ENCODE measurements at regions not wholly inside any gene's neighbourhood (a gene's known extent, or its start where the extent isn't known, plus 50 kb on each side); places are given as distances from the start of the nearest gene placed in this dataset.
"Not testable (repeated sequence)": the region's sequence is repeated elsewhere in the genome, so short reads cannot be mapped to it uniquely, and the experiment has no call there.

- Histone ChIP-seq H3K36me3 (no peaks in the 10 kb centered on the region), H3K9me3 (no peaks in the 10 kb centered on the region), H3K4me3 (no peak overlapping the region), H3K27ac (no peak overlapping the region), H3K27me3 (no peaks in the 10 kb centered on the region), H3K4me1 (no peaks in the 10 kb centered on the region)
- intact Hi-C loops (cut with DNase I), result no loop called here
- peak in 1 of 2 donors; percentile 81 for DNase-seq (ENCODE audit: extremely low spot score in 2 of 2)
- TF ChIP-seq CTCF (IDR thresholded peaks at IDR 0.05) (no peak), POLR2AphosphoS5 (IDR thresholded peaks at IDR 0.05; ENCODE audit: insufficient read depth in 1 of 2, low read depth in 1 of 2) (no peak)
Measured at GRCh38 chr10:123275136-123275564, 120.9 kb downstream of the BUB3 start.

- H3K27ac ChIP-seq, result no peak overlapping the region
- intact Hi-C loops (cut with DNase I), result no loop called here
- no peak for DNase-seq (ENCODE audit: extremely low spot score in 2 of 2)
- no peak for TF ChIP-seq CTCF (IDR thresholded peaks at IDR 0.05)
- TF ChIP-seq POLR2AphosphoS5 (IDR thresholded peaks at IDR 0.05; ENCODE audit: insufficient read depth in 1 of 2, low read depth in 1 of 2), result no peak
- TF ChIP-seq POLR2A (IDR thresholded peaks at IDR 0.05), result no peak
- H3K27me3 ChIP-seq, result no peaks in the 10 kb centered on the region
- H3K36me3 ChIP-seq, result no peaks in the 10 kb centered on the region
- no peaks in the 10 kb centered on the region for H3K9me3 ChIP-seq
- no peak overlapping the region for H3K4me3 ChIP-seq
- H3K4me1 ChIP-seq, result no peaks in the 10 kb centered on the region
Measured at GRCh38 chr10:123278445-123278844, 124.2 kb downstream of the BUB3 start.

GRCh38 chr10:123283371-123283770 lies 129.2 kb downstream of the BUB3 start:
- H3K9me3 ChIP-seq; H3K27me3 ChIP-seq; H3K36me3 ChIP-seq; H3K4me1 ChIP-seq; H3K4me3 ChIP-seq; intact Hi-C loops (cut with DNase I); H3K27ac ChIP-seq: not testable (repeated sequence)
- peak in 1 of 2 donors; percentile 31 for DNase-seq (ENCODE audit: extremely low spot score in 2 of 2)

- H3K36me3 ChIP-seq, result no peaks in the 10 kb centered on the region
- no peak overlapping the region for H3K4me3 ChIP-seq
- H3K4me1 ChIP-seq, result no peaks in the 10 kb centered on the region
- H3K9me3 ChIP-seq, result no peaks in the 10 kb centered on the region
- H3K27ac ChIP-seq, result no peak overlapping the region
- H3K27me3 ChIP-seq, result no peaks in the 10 kb centered on the region
- TF ChIP-seq POLR2A (IDR thresholded peaks at IDR 0.05) (no peak), POLR2AphosphoS5 (IDR thresholded peaks at IDR 0.05; ENCODE audit: insufficient read depth in 1 of 2, low read depth in 1 of 2) (no peak), CTCF (IDR thresholded peaks at IDR 0.05) (no peak)
- DNase-seq (ENCODE audit: extremely low spot score in 2 of 2), result peak in 1 of 2 donors; percentile 2
- intact Hi-C loops (cut with DNase I), result no loop called here
Measured at GRCh38 chr10:123284022-123284421, 129.8 kb downstream of the BUB3 start.

GRCh38 chr10:123287594-123288247 lies 133.5 kb downstream of the BUB3 start:
- H3K27me3 ChIP-seq, result no peaks in the 10 kb centered on the region
- H3K4me1 ChIP-seq, result no peaks in the 10 kb centered on the region
- H3K9me3 ChIP-seq, result no peaks in the 10 kb centered on the region
- DNase-seq (ENCODE audit: extremely low spot score in 2 of 2), result peak in 1 of 2 donors; percentile 28
- H3K27ac ChIP-seq, result no peak overlapping the region
- H3K36me3 ChIP-seq, result no peaks in the 10 kb centered on the region
- intact Hi-C loops (cut with DNase I), result no loop called here
- H3K4me3 ChIP-seq, result no peak overlapping the region
- no peak for TF ChIP-seq POLR2A (IDR thresholded peaks at IDR 0.05)
- no peak for TF ChIP-seq POLR2AphosphoS5 (IDR thresholded peaks at IDR 0.05; ENCODE audit: insufficient read depth in 1 of 2, low read depth in 1 of 2)

GRCh38 chr10:123289432-123289831 lies 135.2 kb downstream of the BUB3 start:
- H3K36me3 ChIP-seq, result no peaks in the 10 kb centered on the region

More at GRCh38 chr10:123289432-123289831, 135.2 kb downstream of the BUB3 start:
- Histone ChIP-seq H3K27ac (no peak overlapping the region), H3K4me3 (no peak overlapping the region), H3K9me3 (no peaks in the 10 kb centered on the region), H3K4me1 (no peaks in the 10 kb centered on the region), H3K27me3 (no peaks in the 10 kb centered on the region)
- TF ChIP-seq CTCF (IDR thresholded peaks at IDR 0.05), result no peak
- TF ChIP-seq POLR2A (IDR thresholded peaks at IDR 0.05), result no peak
- no peak for TF ChIP-seq POLR2AphosphoS5 (IDR thresholded peaks at IDR 0.05; ENCODE audit: insufficient read depth in 1 of 2, low read depth in 1 of 2)
- intact Hi-C loops (cut with DNase I), result no loop called here
- DNase-seq (ENCODE audit: extremely low spot score in 2 of 2), result no peak

Data from vagina (tissue), 2 donors.